ENCODE measurements at regions not wholly inside any gene's neighbourhood (a gene's known extent, or its start where the extent isn't known, plus 50 kb on each side); places are given as distances from the start of the nearest gene placed in this dataset.

DNA sequence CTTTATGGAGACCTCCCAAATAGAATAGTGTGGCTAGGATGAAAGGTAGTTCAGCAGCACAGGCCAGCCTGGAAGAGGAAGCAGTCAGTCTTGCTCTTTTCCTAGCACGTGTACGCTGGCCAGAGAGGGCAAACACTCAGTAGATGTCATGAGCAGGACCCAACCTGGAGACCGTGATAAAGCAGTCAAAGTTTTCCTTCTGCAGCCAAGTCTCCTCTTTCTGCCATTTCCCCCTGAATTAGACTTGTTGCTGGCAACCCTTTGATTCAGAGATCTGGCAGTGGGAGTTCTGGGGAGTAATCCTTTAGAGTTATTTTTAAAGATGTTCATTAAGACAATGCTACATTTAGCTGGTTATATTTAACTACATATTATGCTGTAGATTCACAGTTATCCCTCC is 183.7 kb downstream of the EXOC5 start:
- TF ChIP-seq, protein P1, sequence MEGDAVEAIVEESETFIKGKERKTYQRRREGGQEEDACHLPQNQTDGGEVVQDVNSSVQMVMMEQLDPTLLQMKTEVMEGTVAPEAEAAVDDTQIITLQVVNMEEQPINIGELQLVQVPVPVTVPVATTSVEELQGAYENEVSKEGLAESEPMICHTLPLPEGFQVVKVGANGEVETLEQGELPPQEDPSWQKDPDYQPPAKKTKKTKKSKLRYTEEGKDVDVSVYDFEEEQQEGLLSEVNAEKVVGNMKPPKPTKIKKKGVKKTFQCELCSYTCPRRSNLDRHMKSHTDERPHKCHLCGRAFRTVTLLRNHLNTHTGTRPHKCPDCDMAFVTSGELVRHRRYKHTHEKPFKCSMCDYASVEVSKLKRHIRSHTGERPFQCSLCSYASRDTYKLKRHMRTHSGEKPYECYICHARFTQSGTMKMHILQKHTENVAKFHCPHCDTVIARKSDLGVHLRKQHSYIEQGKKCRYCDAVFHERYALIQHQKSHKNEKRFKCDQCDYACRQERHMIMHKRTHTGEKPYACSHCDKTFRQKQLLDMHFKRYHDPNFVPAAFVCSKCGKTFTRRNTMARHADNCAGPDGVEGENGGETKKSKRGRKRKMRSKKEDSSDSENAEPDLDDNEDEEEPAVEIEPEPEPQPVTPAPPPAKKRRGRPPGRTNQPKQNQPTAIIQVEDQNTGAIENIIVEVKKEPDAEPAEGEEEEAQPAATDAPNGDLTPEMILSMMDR (IDR thresholded peaks at IDR 0.05 in 8 of 11, conservative IDR thresholded peaks at IDR 0.05 in 3 of 11) = no peak
- TF ChIP-seq POLR2A (IDR thresholded peaks at IDR 0.05) (no peak), POLR2AphosphoS5 (IDR thresholded peaks at IDR 0.05) (no peak)

Measured in spleen (tissue), 7 donors.